ENCODE measurements at regions not wholly inside any gene's neighbourhood (a gene's known extent, or its start where the extent isn't known, plus 50 kb on each side); places are given as distances from the start of the nearest gene placed in this dataset.

DNA sequence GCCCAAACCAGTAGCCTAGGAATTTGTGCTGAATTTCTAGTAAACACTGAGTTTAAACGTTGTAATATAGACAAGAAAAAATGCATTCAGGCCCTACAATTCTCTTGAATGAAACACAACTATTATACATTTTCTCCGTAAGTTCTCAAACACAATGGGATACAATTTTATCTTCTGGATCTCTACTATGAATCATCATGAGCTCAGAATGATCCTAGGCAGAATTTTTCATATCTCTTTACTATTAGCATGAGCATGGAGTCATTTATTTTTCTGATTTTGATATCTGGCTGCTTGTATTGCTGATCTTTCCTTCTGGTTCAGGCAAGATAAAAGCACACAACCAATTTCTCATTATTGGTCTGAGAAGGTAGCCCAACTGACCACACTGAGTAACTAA is 1123.4 kb upstream of the RAG2 start:
- TF ChIP-seq SUZ12 (IDR thresholded peaks at IDR 0.05) (no peak), TARDBP (IDR thresholded peaks at IDR 0.05) (no peak), CTBP1 (IDR thresholded peaks at IDR 0.05; ENCODE audit: borderline replicate concordance) (no peak), SP1 (IDR thresholded peaks at IDR 0.05) (no peak), FOXK2 (IDR thresholded peaks at IDR 0.05) (no peak), ELF4 (IDR thresholded peaks at IDR 0.05) (no peak), FOXA1 (IDR thresholded peaks at IDR 0.05) (no peak), FOXM1 (IDR thresholded peaks at IDR 0.05; ENCODE audit: borderline replicate concordance) (no peak)
- CTCF ChIA-PET: no interaction called here
- no peak for DNase-seq (ENCODE audit: extremely low spot score)
- POLR2A ChIA-PET: no interaction called here

DNA sequence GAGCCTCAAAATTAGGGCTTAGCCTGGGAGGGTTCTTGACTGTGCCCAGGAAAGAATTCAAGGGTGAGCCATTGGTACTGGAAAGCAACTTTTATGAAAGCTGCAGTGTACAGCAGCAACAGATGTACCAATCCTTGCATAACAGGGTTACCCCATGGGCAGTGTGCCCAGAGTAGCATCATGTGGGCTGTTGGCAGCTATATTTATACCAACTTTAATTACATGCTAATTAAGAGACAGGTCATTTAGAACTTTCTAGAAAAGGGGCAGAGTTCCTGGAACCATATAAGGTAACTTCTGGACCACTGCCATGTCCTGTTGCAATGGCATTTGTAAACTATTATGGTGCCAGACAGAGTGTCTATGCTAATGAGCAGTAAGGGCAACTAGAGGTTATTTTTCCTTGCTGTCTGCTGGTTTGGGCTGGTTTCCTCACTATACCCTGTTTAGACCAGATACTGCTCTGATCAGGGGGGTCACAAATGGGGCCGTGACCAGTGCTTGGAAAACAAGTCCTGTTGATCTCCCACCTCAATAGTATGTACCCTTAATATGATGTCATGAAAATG is 1120.5 kb upstream of the RAG2 start:
- DNase-seq (ENCODE audit: extremely low spot score): no peak
- TF ChIP-seq CTBP1 (IDR thresholded peaks at IDR 0.05; ENCODE audit: borderline replicate concordance) (no peak), HDGF (IDR thresholded peaks at IDR 0.05; ENCODE audit: borderline replicate concordance) (no peak), L3MBTL2 (conservative IDR thresholded peaks at IDR 0.05) (no peak), FOXM1 (IDR thresholded peaks at IDR 0.05; ENCODE audit: borderline replicate concordance) (no peak), SUZ12 (IDR thresholded peaks at IDR 0.05) (no peak), BHLHE40 (IDR thresholded peaks at IDR 0.05; ENCODE audit: borderline replicate concordance) (no peak), ARNT (IDR thresholded peaks at IDR 0.05) (no peak), FOXA1 (IDR thresholded peaks at IDR 0.05) (no peak), TARDBP (IDR thresholded peaks at IDR 0.05) (no peak), LEF1 (IDR thresholded peaks at IDR 0.05; ENCODE audit: borderline replicate concordance) (no peak), ELF4 (IDR thresholded peaks at IDR 0.05) (no peak), SP1 (IDR thresholded peaks at IDR 0.05) (no peak), FOXK2 (IDR thresholded peaks at IDR 0.05) (no peak), ZNF384 (IDR thresholded peaks at IDR 0.05) (no peak), NFRKB (IDR thresholded peaks at IDR 0.05) (no peak)
- TF ChIP-seq, protein P1, sequence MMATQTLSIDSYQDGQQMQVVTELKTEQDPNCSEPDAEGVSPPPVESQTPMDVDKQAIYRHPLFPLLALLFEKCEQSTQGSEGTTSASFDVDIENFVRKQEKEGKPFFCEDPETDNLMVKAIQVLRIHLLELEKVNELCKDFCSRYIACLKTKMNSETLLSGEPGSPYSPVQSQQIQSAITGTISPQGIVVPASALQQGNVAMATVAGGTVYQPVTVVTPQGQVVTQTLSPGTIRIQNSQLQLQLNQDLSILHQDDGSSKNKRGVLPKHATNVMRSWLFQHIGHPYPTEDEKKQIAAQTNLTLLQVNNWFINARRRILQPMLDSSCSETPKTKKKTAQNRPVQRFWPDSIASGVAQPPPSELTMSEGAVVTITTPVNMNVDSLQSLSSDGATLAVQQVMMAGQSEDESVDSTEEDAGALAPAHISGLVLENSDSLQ (IDR thresholded peaks at IDR 0.05): no peak
- ChIA-PET POLR2A (no interaction called here), CTCF (no interaction called here)

GRCh38 chr11:37712251-37712650 is 1114.2 kb upstream of the RAG2 start:
- ChIA-PET POLR2A (no interaction called here), CTCF (interaction anchor here (0.6 kb wide), 1 partner anchor 27 kb away, joined by 5 read pairs; no protein-coding TSS in a partner anchor)
- TF ChIP-seq CTBP1 (IDR thresholded peaks at IDR 0.05; ENCODE audit: borderline replicate concordance): no peak
- TF ChIP-seq L3MBTL2 (conservative IDR thresholded peaks at IDR 0.05): no peak
- no peak for TF ChIP-seq TARDBP (IDR thresholded peaks at IDR 0.05)
- TF ChIP-seq BHLHE40 (IDR thresholded peaks at IDR 0.05; ENCODE audit: borderline replicate concordance): no peak
- TF ChIP-seq SUZ12 (IDR thresholded peaks at IDR 0.05): no peak
- no peak for TF ChIP-seq ELF4 (IDR thresholded peaks at IDR 0.05)
- TF ChIP-seq FOXA1 (IDR thresholded peaks at IDR 0.05): no peak
- no peak for TF ChIP-seq LEF1 (IDR thresholded peaks at IDR 0.05; ENCODE audit: borderline replicate concordance)
- TF ChIP-seq HDGF (IDR thresholded peaks at IDR 0.05; ENCODE audit: borderline replicate concordance): no peak
- TF ChIP-seq, protein P1 (IDR thresholded peaks at IDR 0.05): no peak
- no peak for TF ChIP-seq ZNF384 (IDR thresholded peaks at IDR 0.05)
- no peak for TF ChIP-seq ARNT (IDR thresholded peaks at IDR 0.05)
- no peak for TF ChIP-seq FOXK2 (IDR thresholded peaks at IDR 0.05)
- TF ChIP-seq NFRKB (IDR thresholded peaks at IDR 0.05): no peak
- TF ChIP-seq SP1 (IDR thresholded peaks at IDR 0.05): no peak
- TF ChIP-seq FOXM1 (IDR thresholded peaks at IDR 0.05; ENCODE audit: borderline replicate concordance): no peak
- no peak for DNase-seq (ENCODE audit: extremely low spot score)

- TF ChIP-seq BHLHE40 (IDR thresholded peaks at IDR 0.05; ENCODE audit: borderline replicate concordance) (no peak), TARDBP (IDR thresholded peaks at IDR 0.05) (no peak), CTBP1 (IDR thresholded peaks at IDR 0.05; ENCODE audit: borderline replicate concordance) (no peak), FOXK2 (IDR thresholded peaks at IDR 0.05) (no peak), HDGF (IDR thresholded peaks at IDR 0.05; ENCODE audit: borderline replicate concordance) (no peak), LEF1 (IDR thresholded peaks at IDR 0.05; ENCODE audit: borderline replicate concordance) (no peak), FOXA1 (IDR thresholded peaks at IDR 0.05) (no peak), ELF4 (IDR thresholded peaks at IDR 0.05) (no peak), L3MBTL2 (conservative IDR thresholded peaks at IDR 0.05) (no peak), SUZ12 (IDR thresholded peaks at IDR 0.05) (no peak), FOXM1 (IDR thresholded peaks at IDR 0.05; ENCODE audit: borderline replicate concordance) (no peak), ARNT (IDR thresholded peaks at IDR 0.05) (no peak), NFRKB (IDR thresholded peaks at IDR 0.05) (no peak), SP1 (IDR thresholded peaks at IDR 0.05) (no peak), ZNF384 (IDR thresholded peaks at IDR 0.05) (no peak)
- TF ChIP-seq, protein P1 (IDR thresholded peaks at IDR 0.05): no peak
- CTCF ChIA-PET: no interaction called here
- POLR2A ChIA-PET: no interaction called here
- DNase-seq (ENCODE audit: extremely low spot score): no peak
Observed at GRCh38 chr11:37710031-37710430, 1112.0 kb upstream of the RAG2 start.

GRCh38 chr11:37704791-37705190 is 1106.8 kb upstream of the RAG2 start:
- ChIA-PET POLR2A (no interaction called here), CTCF (no interaction called here)
- TF ChIP-seq HDGF (IDR thresholded peaks at IDR 0.05; ENCODE audit: borderline replicate concordance) (no peak), FOXM1 (IDR thresholded peaks at IDR 0.05; ENCODE audit: borderline replicate concordance) (no peak), SP1 (IDR thresholded peaks at IDR 0.05) (no peak), L3MBTL2 (conservative IDR thresholded peaks at IDR 0.05) (no peak), ZNF384 (IDR thresholded peaks at IDR 0.05) (no peak), LEF1 (IDR thresholded peaks at IDR 0.05; ENCODE audit: borderline replicate concordance) (no peak)
- DNase-seq (ENCODE audit: extremely low spot score): no peak

- no peak for TF ChIP-seq HDGF (IDR thresholded peaks at IDR 0.05; ENCODE audit: borderline replicate concordance)
- no peak for TF ChIP-seq ZNF384 (IDR thresholded peaks at IDR 0.05)
- no peak for TF ChIP-seq NFRKB (IDR thresholded peaks at IDR 0.05)
- no peak for TF ChIP-seq FOXK2 (IDR thresholded peaks at IDR 0.05)
- no peak for TF ChIP-seq LEF1 (IDR thresholded peaks at IDR 0.05; ENCODE audit: borderline replicate concordance)
- TF ChIP-seq ELF4 (IDR thresholded peaks at IDR 0.05): no peak
- no peak for TF ChIP-seq ARNT (IDR thresholded peaks at IDR 0.05)
- no peak for DNase-seq (ENCODE audit: extremely low spot score)
- ChIA-PET CTCF (no interaction called here), POLR2A (no interaction called here)
Observed at GRCh38 chr11:37699644-37700043, 1101.6 kb upstream of the RAG2 start.
